NT2/D1 (cell line): ENCODE measurements at regions not wholly inside any gene's neighbourhood (a gene's known extent, or its start where the extent isn't known, plus 50 kb on each side); places are given as distances from the start of the nearest gene placed in this dataset.

Experiments used
- DNase-seq: peaks from one replicate; pipeline ENCODE4 v3.0.0-alpha.2; 2011; ENCODE audit warnings: low read depth, low spot score
- H3K27me3 ChIP-seq: 2 replicates; pipeline ENCODE4 v1.6.0; 2011; ENCODE audit warnings: mild to moderate bottlenecking; ENCODE audit not compliant: insufficient read length, insufficient read depth
- H3K36me3 ChIP-seq: 2 replicates; pipeline ENCODE4 v1.6.1; 2011; ENCODE audit warnings: mild to moderate bottlenecking, low read length, mixed read lengths; ENCODE audit not compliant: insufficient read depth, insufficient read length
- H3K4me1 ChIP-seq: 2 replicates; pipeline ENCODE4 v1.5.1; 2011; ENCODE audit not compliant: insufficient read depth, insufficient read length
- H3K4me3 ChIP-seq: 2 replicates; pipeline ENCODE4 v1.5.1; 2011; ENCODE audit warnings: low read depth; ENCODE audit not compliant: insufficient read length
- H3K9ac ChIP-seq: 2 replicates; pipeline ENCODE4 v1.6.0; 2011; ENCODE audit warnings: low read depth; ENCODE audit not compliant: insufficient read length
- H3K9me3 ChIP-seq: 2 replicates; pipeline ENCODE4 v1.5.1; 2011; ENCODE audit warnings: mild to moderate bottlenecking, low read length; ENCODE audit not compliant: insufficient read depth
- SUZ12 ChIP-seq: IDR thresholded peaks from 2 replicates; pipeline ENCODE4 v1.6.1; 2011; ENCODE audit not compliant: insufficient read length, insufficient read depth; ENCODE audit errors: extremely low read depth
- YY1 ChIP-seq: IDR thresholded peaks from 2 replicates; pipeline ENCODE4 v1.6.1; 2011; ENCODE audit not compliant: insufficient read length, insufficient read depth
- ZNF274 ChIP-seq: IDR thresholded peaks from 2 replicates; pipeline ENCODE4 v1.6.1; 2011; ENCODE audit warnings: mild to moderate bottlenecking, low read depth, low read length

DNA sequence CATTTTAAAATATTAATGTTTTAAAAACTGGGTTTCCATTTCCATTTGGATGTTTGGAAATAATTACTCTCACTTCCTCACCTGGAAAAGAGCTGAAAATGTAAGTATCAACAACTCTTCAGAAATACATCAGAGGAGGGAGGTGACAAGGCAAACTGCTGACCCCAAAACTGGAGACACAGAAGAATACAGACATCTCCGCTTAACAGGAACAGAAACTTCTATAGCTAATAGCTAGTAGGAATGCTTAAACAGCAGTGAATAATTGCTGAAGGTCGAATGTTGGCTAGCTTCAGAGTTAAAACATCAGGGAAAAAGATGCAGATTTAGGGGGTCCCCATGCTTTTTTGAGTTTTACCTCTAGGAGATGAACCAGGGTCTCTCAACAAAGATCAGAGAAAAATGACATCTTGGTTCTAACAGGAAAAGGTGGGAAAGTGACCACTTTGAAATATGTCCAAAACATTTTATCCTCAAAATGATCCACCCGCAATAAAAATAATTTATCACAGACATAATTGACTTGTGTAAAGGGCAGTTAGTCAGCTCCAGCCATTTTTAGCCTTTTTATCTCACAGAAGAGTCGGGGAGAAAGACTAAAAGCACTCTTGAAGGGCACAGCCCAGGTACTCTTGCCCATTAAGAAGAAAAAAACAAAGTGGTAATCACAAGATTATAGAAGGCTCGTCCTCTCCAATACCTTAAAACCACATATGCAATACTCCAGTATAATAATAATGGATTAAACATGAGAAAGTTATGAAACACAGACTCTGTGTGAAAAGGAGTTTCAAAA is 1474.9 kb downstream of the EFNA5 start:
- no peak for TF ChIP-seq SUZ12
- Histone ChIP-seq H3K9ac (no peak overlapping the region), H3K27me3 (no peaks in the 10 kb centered on the region), H3K4me1 (no peaks in the 10 kb centered on the region), H3K36me3 (no peaks in the 10 kb centered on the region), H3K4me3 (no peak overlapping the region), H3K9me3 (no peaks in the 10 kb centered on the region)
- no peak for DNase-seq

DNA sequence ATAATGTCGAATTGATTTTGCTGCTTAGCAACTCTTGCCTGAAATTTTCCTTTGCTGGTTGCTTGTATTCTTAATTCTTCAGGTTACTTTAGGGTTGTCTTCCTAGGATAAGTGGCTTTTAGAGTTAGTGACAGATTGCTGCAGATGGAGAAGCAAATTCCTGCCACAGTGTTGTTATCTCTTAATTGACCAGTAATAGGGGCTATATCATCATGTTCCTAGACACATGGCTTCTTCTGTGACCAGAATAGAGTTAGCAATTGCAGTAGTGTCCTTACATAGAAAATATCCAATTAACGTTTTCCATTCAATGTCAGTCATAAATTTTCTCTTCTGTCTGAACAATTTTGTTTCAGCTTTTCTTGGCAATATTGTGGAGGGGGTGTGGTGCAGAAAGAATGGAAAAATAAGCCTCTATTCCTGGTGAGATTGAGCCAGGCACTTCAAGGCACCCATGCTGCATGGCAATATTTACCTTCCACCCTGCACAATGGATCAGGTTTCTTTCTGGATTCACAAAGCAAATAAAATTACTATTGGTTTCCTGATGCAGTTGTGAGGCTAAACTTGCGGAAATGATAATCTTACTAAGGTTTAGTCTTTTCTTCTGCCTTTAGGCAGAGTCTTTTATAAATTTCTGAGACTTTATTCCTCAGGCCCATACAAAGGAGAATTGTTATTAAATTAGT is 1481.5 kb downstream of the EFNA5 start:
- no peak overlapping the region for H3K9ac ChIP-seq
- H3K4me3 ChIP-seq, result no peak overlapping the region
- no peaks in the 10 kb centered on the region for H3K9me3 ChIP-seq
- no peak for DNase-seq
- TF ChIP-seq ZNF274 (no peak), SUZ12 (no peak), YY1 (no peak)
- H3K4me1 ChIP-seq, result no peaks in the 10 kb centered on the region
- no peaks in the 10 kb centered on the region for H3K27me3 ChIP-seq
- no peaks in the 10 kb centered on the region for H3K36me3 ChIP-seq

DNA sequence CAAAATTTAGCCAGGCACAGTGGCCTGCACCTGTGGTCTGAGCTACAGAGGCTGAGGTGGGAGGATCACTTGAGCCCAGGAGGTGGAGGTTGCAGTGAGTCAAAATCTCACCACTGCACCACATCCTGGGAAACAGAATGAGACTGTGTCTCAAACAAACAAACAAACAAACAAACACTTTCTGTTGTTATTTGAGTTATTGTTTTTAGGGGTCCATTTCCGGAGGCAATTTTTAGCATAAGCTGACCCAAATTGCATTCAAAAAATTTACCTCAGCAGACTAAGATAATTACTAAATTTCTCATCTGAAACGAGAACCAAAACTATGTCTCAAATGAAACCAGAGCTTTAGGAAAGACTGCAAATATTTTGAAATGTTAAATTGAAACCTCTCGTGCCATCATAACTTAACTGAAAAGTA is 1485.1 kb downstream of the EFNA5 start:
- Histone ChIP-seq H3K4me3 (no peak overlapping the region), H3K4me1 (no peaks in the 10 kb centered on the region), H3K9me3 (no peaks in the 10 kb centered on the region), H3K9ac (no peak overlapping the region), H3K27me3 (no peaks in the 10 kb centered on the region), H3K36me3 (no peaks in the 10 kb centered on the region)
- no peak for TF ChIP-seq YY1
- TF ChIP-seq ZNF274, result no peak
- no peak for TF ChIP-seq SUZ12
- no peak for DNase-seq

DNA sequence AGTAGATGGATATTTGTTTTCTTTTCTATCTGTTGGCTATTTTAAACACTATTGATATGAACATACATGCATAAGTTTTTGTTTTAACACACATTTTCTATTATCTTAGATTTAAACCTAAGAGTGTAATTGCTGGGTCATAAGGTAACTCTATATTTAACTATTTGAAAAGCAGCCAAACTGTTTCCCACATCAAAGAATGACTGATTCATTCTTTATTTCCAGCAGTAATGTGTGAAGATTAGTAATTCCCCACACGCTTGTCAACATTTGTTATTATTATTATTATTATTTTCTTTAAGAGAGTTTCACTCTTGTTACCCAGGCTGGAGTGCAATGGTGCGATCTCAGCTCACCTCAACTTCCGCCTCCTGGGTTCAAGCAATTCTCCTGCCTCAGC is 1495.8 kb downstream of the EFNA5 start:
- H3K4me1 ChIP-seq, result no peaks in the 10 kb centered on the region
- DNase-seq, result no peak
- TF ChIP-seq ZNF274 (no peak), YY1 (no peak), SUZ12 (no peak)

DNA sequence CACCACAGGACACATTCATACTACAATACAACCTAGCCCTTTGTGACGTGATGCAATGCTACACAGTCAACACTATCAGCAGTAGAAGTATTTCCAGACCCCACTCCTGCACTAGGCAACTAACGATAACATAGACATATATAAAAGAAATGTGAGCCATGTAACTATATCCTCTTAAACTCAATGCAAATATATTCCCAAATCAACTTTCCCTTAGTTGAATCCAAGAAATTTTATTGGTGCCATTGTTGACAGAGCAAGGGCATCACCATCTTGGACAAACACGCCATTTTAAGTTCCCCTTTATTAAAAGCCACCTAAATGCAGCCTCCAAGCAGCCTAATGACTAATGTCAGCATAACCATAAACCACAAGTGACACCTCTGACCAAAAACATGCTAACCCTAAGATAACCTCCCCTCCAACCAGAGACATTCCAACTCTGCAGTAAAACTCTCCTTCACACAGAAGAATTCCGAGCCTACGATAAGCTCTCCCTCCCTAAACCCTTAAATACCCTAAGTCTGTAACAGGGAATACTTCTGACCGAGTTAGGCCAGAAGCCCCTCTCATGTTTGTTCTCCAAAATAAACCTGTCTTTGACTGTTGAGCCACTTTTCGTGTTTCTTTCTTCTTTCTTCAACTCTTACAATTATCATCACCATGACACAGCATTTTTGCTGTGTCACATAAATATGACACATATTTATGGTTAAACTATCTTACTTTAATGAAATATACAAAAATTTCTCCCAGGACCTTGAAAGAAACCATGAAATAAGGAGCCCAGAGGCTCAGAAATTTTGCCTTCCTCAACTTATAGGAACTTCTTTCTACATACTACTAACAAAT is 1497.8 kb downstream of the EFNA5 start:
- Histone ChIP-seq H3K4me3 (no peak overlapping the region), H3K27me3 (no peaks in the 10 kb centered on the region), H3K36me3 (no peaks in the 10 kb centered on the region), H3K9me3 (peaks cover 20% of the 10 kb centered on the region), H3K9ac (no peak overlapping the region), H3K4me1 (no peaks in the 10 kb centered on the region)
- TF ChIP-seq YY1 (no peak), ZNF274 (no peak), SUZ12 (no peak)
- no peak for DNase-seq

More for the DNA sequence above, 1495.8 kb downstream of the EFNA5 start:
- H3K27me3 ChIP-seq, result no peaks in the 10 kb centered on the region
- peaks cover 20% of the 10 kb centered on the region for H3K9me3 ChIP-seq
- H3K36me3 ChIP-seq, result no peaks in the 10 kb centered on the region
- H3K9ac ChIP-seq, result no peak overlapping the region
- H3K4me3 ChIP-seq, result no peak overlapping the region

DNA sequence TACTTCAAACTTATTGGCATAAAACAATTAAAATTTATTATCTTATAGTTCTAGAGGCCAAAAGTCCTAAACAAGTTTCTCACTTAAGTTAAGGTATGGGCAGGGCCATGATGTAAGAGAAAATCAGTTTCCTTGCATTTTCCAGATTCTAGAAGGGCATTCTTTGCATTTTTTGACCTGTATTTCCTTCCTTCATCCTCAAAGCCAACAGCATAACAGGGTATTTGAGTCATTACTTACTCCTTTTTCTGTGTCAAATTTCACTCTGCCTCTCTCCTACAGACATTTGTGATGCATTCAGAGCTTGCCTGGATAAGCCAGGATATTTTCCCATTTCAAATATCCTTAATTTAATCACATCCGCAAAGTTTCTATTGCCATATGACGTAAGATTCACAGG is 1499.0 kb downstream of the EFNA5 start:
- Histone ChIP-seq H3K9ac (no peak overlapping the region), H3K9me3 (peaks cover 20% of the 10 kb centered on the region), H3K27me3 (no peaks in the 10 kb centered on the region), H3K4me1 (no peaks in the 10 kb centered on the region), H3K4me3 (no peak overlapping the region), H3K36me3 (no peaks in the 10 kb centered on the region)
- TF ChIP-seq ZNF274 (no peak), SUZ12 (no peak), YY1 (no peak)
- DNase-seq, result no peak

DNA sequence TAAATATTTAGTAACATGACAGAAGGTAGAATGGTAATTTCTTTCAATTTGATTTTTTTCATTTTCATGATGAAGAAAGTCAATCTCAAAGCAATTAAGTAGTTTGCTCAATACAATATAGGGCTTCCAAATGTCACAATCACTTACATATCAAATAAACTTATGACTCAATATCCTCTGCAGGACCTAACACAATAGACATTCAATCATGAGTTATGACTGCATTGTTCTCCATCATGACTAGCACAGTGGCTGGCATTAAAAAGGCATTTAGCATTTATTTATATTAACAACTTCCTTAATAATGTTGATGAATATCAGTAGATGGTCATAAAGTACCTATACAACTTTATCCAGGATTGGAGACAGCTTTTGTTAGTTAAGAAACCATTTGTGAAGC is 1499.6 kb downstream of the EFNA5 start:
- H3K36me3 ChIP-seq, result no peaks in the 10 kb centered on the region
- DNase-seq, result no peak
- H3K9me3 ChIP-seq, result peaks cover 20% of the 10 kb centered on the region
- no peak for TF ChIP-seq YY1
- TF ChIP-seq SUZ12, result no peak
- no peak for TF ChIP-seq ZNF274
- no peak overlapping the region for H3K9ac ChIP-seq
- no peak overlapping the region for H3K4me3 ChIP-seq
- H3K27me3 ChIP-seq, result no peaks in the 10 kb centered on the region
- no peaks in the 10 kb centered on the region for H3K4me1 ChIP-seq
